ENCODE measurements at regions not wholly inside any gene's neighbourhood (a gene's known extent, or its start where the extent isn't known, plus 50 kb on each side); places are given as distances from the start of the nearest gene placed in this dataset.

DNA sequence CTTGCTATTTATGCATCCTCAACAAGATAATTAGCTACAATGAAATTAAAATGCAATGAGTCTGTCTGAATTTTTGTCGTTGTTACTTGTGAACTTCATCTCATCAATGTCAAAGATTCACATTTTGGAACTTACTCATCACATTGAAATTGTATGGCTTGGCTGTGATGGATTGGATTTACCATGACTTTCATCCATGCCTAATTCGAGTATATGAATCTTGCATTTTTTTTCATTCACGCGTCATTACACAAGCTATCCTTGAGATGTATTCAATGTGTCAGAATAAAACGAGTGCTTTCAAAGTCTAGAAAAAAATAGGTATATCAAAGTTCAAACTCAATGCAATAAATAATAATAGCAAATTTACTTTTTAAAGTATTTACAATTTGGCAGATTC, 265.3 kb downstream of the MAP2K6 start:
- TF ChIP-seq, protein P1, sequence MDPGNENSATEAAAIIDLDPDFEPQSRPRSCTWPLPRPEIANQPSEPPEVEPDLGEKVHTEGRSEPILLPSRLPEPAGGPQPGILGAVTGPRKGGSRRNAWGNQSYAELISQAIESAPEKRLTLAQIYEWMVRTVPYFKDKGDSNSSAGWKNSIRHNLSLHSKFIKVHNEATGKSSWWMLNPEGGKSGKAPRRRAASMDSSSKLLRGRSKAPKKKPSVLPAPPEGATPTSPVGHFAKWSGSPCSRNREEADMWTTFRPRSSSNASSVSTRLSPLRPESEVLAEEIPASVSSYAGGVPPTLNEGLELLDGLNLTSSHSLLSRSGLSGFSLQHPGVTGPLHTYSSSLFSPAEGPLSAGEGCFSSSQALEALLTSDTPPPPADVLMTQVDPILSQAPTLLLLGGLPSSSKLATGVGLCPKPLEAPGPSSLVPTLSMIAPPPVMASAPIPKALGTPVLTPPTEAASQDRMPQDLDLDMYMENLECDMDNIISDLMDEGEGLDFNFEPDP (CRISPR knock-in tag; conservative IDR thresholded peaks at IDR 0.05) = no peak
- TF ChIP-seq ZNF468 (CRISPR knock-in tag; IDR thresholded peaks at IDR 0.05) (no peak), ZNF644 (CRISPR knock-in tag; IDR thresholded peaks at IDR 0.05; ENCODE audit: low read depth) (no peak), RAD21 (CRISPR knock-in tag; IDR thresholded peaks at IDR 0.05) (no peak), ZFP1 (CRISPR knock-in tag; IDR thresholded peaks at IDR 0.05) (no peak)
- TF ChIP-seq, protein P2, sequence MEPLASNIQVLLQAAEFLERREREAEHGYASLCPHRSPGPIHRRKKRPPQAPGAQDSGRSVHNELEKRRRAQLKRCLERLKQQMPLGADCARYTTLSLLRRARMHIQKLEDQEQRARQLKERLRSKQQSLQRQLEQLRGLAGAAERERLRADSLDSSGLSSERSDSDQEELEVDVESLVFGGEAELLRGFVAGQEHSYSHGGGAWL (CRISPR knock-in tag; IDR thresholded peaks at IDR 0.05) = no peak

All from HepG2 (cell line).